Heart right ventricle (tissue), 16 donors: ENCODE measurements at regions not wholly inside any gene's neighbourhood (a gene's known extent, or its start where the extent isn't known, plus 50 kb on each side); places are given as distances from the start of the nearest gene placed in this dataset.

Experiments used
- ATAC-seq, 8 donors: fragments of 200-7000 bp; cut with Tn5 transposase; one replicate each; pipeline ENCODE4 v1.9.1; 2020; ENCODE audit warnings: mild to moderate bottlenecking in 8 of 8, moderate library complexity in 8 of 8, moderate number of reproducible peaks in 1 of 8
- DNase-seq, 2 donors: peaks; one replicate each; pipeline ENCODE4 v3.0.0-alpha.2; 2020
- H3K27ac ChIP-seq, 10 donors: fragments of 200-600 bp; sonication (generic) in 2 of 10; one replicate each; pipeline versions ENCODE4 v1.5.0 to v1.8.0; 2020 to 2022; ENCODE audit warnings: mild to moderate bottlenecking in 3 of 10
- H3K27me3 ChIP-seq, 7 donors: fragments of 200-600 bp; one replicate each; pipeline ENCODE4 v1.8.0; 2021 to 2022; ENCODE audit warnings: mild to moderate bottlenecking in 2 of 7
- H3K36me3 ChIP-seq, 9 donors: fragments of 200-600 bp; sonication (generic) in 1 of 9; one replicate each; pipeline versions ENCODE4 v1.5.0 to v1.8.0; 2020 to 2022; ENCODE audit warnings: mild to moderate bottlenecking in 2 of 9
- H3K4me1 ChIP-seq, 9 donors: fragments of 200-600 bp; sonication (generic) in 1 of 9; one replicate each; pipeline versions ENCODE4 v1.5.0 to v1.8.0; 2020 to 2022; ENCODE audit warnings: mild to moderate bottlenecking in 4 of 9
- H3K4me3 ChIP-seq, 10 donors: fragments of 200-600 bp; sonication (generic) in 2 of 10; one replicate each; pipeline versions ENCODE4 v1.5.0 to v1.8.0; 2020 to 2022; ENCODE audit warnings: mild to moderate bottlenecking in 7 of 10, moderate library complexity in 2 of 10
- H3K9me3 ChIP-seq, 11 donors: fragments of 200-600 bp in 10 of 11; sonication (generic) in 2 of 11; one replicate each; pipeline versions ENCODE4 v1.5.0 to v1.8.0; 2013 to 2022; ENCODE audit warnings: mild to moderate bottlenecking in 2 of 11, control low read depth in 1 of 11, moderate library complexity in 1 of 11
- WGBS, 2 donors: extraction: QIAGEN DNeasy Blood & Tissue Kit; methylation state at CpG; one replicate each; pipeline ENCODE4 v1.1.7; 2013; ENCODE audit warnings: inconsistent platforms in 1 of 2; 5-methylcytosine and 5-hydroxymethylcytosine counted together
- intact Hi-C, 10 donors: fragments of 100-400 bp; cut with DNase I; formaldehyde crosslinking; loops; one replicate each; pipeline versions ENCODE4 v1.11.1 to v1.14.2; 2022
- TF ChIP-seq, protein P1 (sequence below), 9 donors: fragments of 200-600 bp; sonication (generic) in 2 of 9; IDR thresholded peaks; one replicate each; pipeline versions ENCODE4 v1.5.0 to v1.8.0; 2021 to 2022; ENCODE audit warnings: antibody characterized with exemption in 9 of 9, mild to moderate bottlenecking in 5 of 9, moderate library complexity in 1 of 9
- donor health status: Arrhythmogenic right ventricular cardiomyopathy.
- donor health status: ischemic (EF 13 %, LVEDD 7.1; RV severe dilation, severe dysfunction).
- donor health status: healthy with polysubstance abuse.
- donor health status: DM: no; HTN: yes; CAD: no.
- donor health status: DM: no; HTN: no; CAD: no.
- donor health status: ischemic (EF 25% LVEDD 6.9; RV normal size, moderate dysfunction).
- donor health status: ischemic (EF 25% LVEDD 5.7; RV mildly dilated, moderate dysfunction).
- donor health status: healthy.
- donor health status: DM: yes; HTN: yes; CAD: no.
- donor health status: Ischemic cardiomyopathy.
- donor health status: ischemic (EF 35%, LVEDD 5.7; RV mildly dilated, moderate dysfunction).
- donor health status: nonischemic (EF 11% LVEDD 7.7; RV severe dilation, severe dysfunction).
- donor health status: DM: yes; HTN: yes; CAD: no.
- donor health status: PGD.
- donor health status: ischemic (EF 29% LVEDD 5.4; RV normal size, mild dysfunction).
- donor health status: nonischemic (EF 23%, LVEDD 6.1; RV moderate dilation, normal function).

DNA sequence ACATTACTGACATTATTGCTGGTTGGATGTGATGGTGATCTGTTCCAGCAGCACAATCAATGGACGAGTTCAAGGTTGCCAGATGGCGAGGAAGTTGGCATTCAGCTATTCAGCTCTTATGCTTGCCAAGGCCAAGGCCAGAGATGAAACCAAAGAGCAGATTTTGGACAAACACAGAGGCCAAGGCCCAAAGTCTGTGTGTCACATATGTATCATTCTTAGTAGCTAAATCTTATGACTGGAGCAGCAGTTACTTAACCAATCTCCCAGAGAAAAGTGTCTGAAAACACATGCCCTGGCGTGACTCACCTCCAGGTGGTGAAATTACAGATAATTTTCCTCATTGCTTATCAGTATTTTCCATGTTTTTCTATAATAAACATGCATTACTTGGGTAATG is 189.0 kb upstream of the EGFLAM start:
- Histone ChIP-seq H3K36me3 (no peaks in the 10 kb centered on the region), H3K27me3 (peaks cover 0 to 5% (median 0%) of the 10 kb centered on the region in 7 donors), H3K9me3 (peaks cover 0 to 28% (median 0%) of the 10 kb centered on the region in 11 donors), H3K4me3 (no peak overlapping the region), H3K27ac (no peak overlapping the region), H3K4me1 (no peaks in the 10 kb centered on the region)
- 56 to 67% methylated on average over 3 of the region's 3 CpGs for WGBS, 2 donors
- DNase-seq, result no peak
- ATAC-seq, result peak in 1 of 8 donors; percentile 20
- intact Hi-C loops, result no loop called here
- TF ChIP-seq, protein P1, sequence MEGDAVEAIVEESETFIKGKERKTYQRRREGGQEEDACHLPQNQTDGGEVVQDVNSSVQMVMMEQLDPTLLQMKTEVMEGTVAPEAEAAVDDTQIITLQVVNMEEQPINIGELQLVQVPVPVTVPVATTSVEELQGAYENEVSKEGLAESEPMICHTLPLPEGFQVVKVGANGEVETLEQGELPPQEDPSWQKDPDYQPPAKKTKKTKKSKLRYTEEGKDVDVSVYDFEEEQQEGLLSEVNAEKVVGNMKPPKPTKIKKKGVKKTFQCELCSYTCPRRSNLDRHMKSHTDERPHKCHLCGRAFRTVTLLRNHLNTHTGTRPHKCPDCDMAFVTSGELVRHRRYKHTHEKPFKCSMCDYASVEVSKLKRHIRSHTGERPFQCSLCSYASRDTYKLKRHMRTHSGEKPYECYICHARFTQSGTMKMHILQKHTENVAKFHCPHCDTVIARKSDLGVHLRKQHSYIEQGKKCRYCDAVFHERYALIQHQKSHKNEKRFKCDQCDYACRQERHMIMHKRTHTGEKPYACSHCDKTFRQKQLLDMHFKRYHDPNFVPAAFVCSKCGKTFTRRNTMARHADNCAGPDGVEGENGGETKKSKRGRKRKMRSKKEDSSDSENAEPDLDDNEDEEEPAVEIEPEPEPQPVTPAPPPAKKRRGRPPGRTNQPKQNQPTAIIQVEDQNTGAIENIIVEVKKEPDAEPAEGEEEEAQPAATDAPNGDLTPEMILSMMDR (IDR thresholded peaks at IDR 0.05), result no peak

DNA sequence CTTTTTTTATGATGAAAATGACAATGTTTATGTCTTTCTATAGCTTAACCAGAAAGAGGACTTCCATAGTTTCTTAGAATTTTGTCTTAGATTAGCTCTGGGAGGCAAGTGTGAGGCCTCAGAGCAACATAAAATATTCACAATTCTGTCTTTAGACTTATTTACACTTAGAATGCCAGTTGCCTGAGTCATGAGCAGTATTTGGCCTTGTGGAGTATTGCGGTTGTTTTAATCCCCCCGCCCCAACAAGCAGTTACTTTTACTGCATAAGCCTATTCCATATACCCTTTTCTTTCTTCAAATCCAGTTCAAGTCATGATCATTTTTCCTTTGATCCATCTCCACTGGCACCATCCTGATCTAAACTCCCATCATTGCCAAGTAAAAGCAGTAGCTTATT is 198.0 kb upstream of the EGFLAM start:
- 82 to 84% methylated on average over 2 of the region's 2 CpGs for WGBS, 2 donors
- no peaks in the 10 kb centered on the region for H3K36me3 ChIP-seq
- H3K9me3 ChIP-seq, result peaks cover 0 to 24% (median 0%) of the 10 kb centered on the region in 11 donors
- no peak overlapping the region for H3K4me3 ChIP-seq
- DNase-seq, result no peak
- ATAC-seq, result no peak
- intact Hi-C loops, result no loop called here
- H3K27ac ChIP-seq, result no peak overlapping the region
- no peaks in the 10 kb centered on the region for H3K4me1 ChIP-seq
- TF ChIP-seq, protein P1 (IDR thresholded peaks at IDR 0.05), result no peak
- no peaks in the 10 kb centered on the region for H3K27me3 ChIP-seq

DNA sequence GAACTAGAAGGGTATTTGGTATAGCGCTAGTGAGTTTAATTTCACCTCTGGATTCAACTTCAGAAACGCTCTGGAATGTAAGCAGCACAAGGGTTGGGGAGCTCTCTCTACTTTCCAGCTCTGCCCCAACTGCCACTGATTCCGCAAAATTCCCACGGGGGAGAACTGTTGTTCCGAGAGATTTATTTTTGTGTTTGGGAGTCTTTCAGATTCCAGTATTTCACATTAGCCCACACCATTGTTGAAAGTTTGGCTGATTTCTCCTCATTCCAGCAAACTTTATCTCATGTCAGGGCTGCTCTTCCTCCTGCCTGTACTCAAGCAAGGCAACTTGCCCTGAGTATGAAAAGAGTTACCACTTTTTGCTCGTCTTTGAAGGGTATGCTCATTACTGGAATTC is 198.5 kb upstream of the EGFLAM start:
- ATAC-seq (no peak), DNase-seq (no peak)
- 67 to 76% methylated on average over 6 of the region's 6 CpGs for WGBS, 2 donors
- H3K9me3 ChIP-seq, result peaks cover 0 to 20% (median 0%) of the 10 kb centered on the region in 11 donors
- no peaks in the 10 kb centered on the region for H3K4me1 ChIP-seq
- H3K36me3 ChIP-seq, result no peaks in the 10 kb centered on the region
- no peaks in the 10 kb centered on the region for H3K27me3 ChIP-seq
- TF ChIP-seq, protein P1 (IDR thresholded peaks at IDR 0.05), result no peak
- H3K4me3 ChIP-seq, result no peak overlapping the region
- H3K27ac ChIP-seq, result no peak overlapping the region
- intact Hi-C loops, result no loop called here

DNA sequence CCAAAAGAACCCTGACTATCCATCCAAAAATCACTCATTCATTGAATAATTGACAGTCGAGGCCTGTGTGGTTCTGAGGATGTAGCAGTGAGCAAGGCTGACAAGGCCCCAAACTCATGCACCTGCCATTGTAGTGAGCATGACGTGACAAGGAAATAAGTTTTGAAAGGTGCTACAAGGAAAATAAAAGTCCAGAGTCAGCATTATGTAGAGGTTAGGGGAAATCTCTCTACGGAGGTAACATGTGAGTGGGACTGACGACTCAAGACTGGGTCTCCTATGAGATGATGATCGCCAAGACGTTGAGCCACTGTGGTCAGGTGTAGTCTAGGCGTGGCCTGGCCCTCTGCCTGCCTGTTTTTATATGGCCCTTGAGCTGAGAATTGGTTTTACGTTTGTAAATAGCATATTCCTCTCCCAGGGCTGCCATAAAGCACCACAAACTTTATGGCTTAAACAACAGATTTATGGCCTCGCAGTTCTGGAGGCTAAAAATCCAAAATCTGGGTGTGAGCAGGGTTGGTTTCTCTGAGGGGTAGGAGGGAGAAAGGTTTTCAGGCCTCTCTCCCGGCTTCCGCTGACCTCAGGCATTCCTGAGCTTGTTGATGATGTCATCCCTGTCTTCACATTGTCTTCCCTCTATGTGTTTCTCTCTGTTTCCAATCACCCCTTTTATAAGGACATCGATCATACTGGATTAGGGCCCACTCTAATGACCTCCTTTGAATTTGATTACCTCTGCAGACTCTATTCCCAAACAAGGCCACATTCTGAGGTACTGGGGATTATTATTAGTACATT is 206.4 kb upstream of the EGFLAM start:
- WGBS, 2 donors, result 82 to 84% methylated on average over 12 of the region's 12 CpGs
- intact Hi-C loops, result no loop called here
- no peak for ATAC-seq
- Histone ChIP-seq H3K4me3 (no peak overlapping the region), H3K9me3 (no peaks in the 10 kb centered on the region), H3K36me3 (no peaks in the 10 kb centered on the region), H3K27ac (no peak overlapping the region), H3K27me3 (no peaks in the 10 kb centered on the region), H3K4me1 (no peaks in the 10 kb centered on the region)
- TF ChIP-seq, protein P1 (IDR thresholded peaks at IDR 0.05), result no peak
- DNase-seq, result no peak
